ENCODE measurements at regions not wholly inside any gene's neighbourhood (a gene's known extent, or its start where the extent isn't known, plus 50 kb on each side); places are given as distances from the start of the nearest gene placed in this dataset.

- TF ChIP-seq RXRA (IDR thresholded peaks at IDR 0.05) (no peak), CTCF (IDR thresholded peaks at IDR 0.05; ENCODE audit: low read depth, low read length, missing input control) (no peak), EGR1 (IDR thresholded peaks at IDR 0.05; ENCODE audit: low read depth in 2 of 2) (no peak), GABPA (IDR thresholded peaks at IDR 0.05 in 1 of 2, conservative IDR thresholded peaks at IDR 0.05 in 1 of 2) (no peak), REST (IDR thresholded peaks at IDR 0.05) (no peak), SP1 (IDR thresholded peaks at IDR 0.05) (no peak), JUND (IDR thresholded peaks at IDR 0.05) (no peak), TAF1 (conservative IDR thresholded peaks at IDR 0.05) (no peak), ATF3 (IDR thresholded peaks at IDR 0.05) (no peak), HNF4G (IDR thresholded peaks at IDR 0.05) (no peak), RAD21 (IDR thresholded peaks at IDR 0.05) (no peak)
These were observed 373.1 kb downstream of the CSNK1G3 start for GRCh38 chr5:123885081-123885480.
